Stimulated activated CD4-positive, alpha-beta T cell treated with anti-CD3 and anti-CD28 coated beads, Interleukin-12 subunit alpha, Interleukin-12 subunit beta, amount 100 ng/mL, for 4 hours (primary cell): ENCODE measurements at regions not wholly inside any gene's neighbourhood (a gene's known extent, or its start where the extent isn't known, plus 50 kb on each side); places are given as distances from the start of the nearest gene placed in this dataset.
"Not testable (repeated sequence)": the region's sequence is repeated elsewhere in the genome, so short reads cannot be mapped to it uniquely, and the experiment has no call there.

Experiments
- DNase-seq: peaks from one replicate; pipeline ENCODE4 v3.0.0-alpha.2; 2020

GRCh38 chr6:118718903-118719302 lies 67.5 kb upstream of the CEP85L start:
- no peak for DNase-seq

GRCh38 chr6:118718297-118718696 lies 66.9 kb upstream of the CEP85L start:
- DNase-seq: no peak

GRCh38 chr6:118717106-118717505 lies 65.7 kb upstream of the CEP85L start:
- no peak for DNase-seq

GRCh38 chr6:118715907-118716306 lies 64.5 kb upstream of the CEP85L start:
- DNase-seq: not testable (repeated sequence)

GRCh38 chr6:118715376-118715775 lies 64.0 kb upstream of the CEP85L start:
- no peak for DNase-seq

GRCh38 chr6:118714756-118715155 lies 63.4 kb upstream of the CEP85L start:
- DNase-seq: no peak

- DNase-seq: no peak
Measured at GRCh38 chr6:118712969-118713368, 61.6 kb upstream of the CEP85L start.

- no peak for DNase-seq
Measured at GRCh38 chr6:118710616-118711015, 59.2 kb upstream of the CEP85L start.

GRCh38 chr6:118709859-118710350 lies 58.5 kb upstream of the CEP85L start:
- DNase-seq: peak; percentile 49

- DNase-seq: no peak
Measured at GRCh38 chr6:118708744-118709143, 57.4 kb upstream of the CEP85L start.

GRCh38 chr6:118708055-118708454 lies 56.7 kb upstream of the CEP85L start:
- no peak for DNase-seq

- DNase-seq: no peak
Measured at GRCh38 chr6:118706702-118707101, 55.3 kb upstream of the CEP85L start.

- no peak for DNase-seq
Measured at GRCh38 chr6:118705544-118706491, 54.4 kb upstream of the CEP85L start.

- no peak for DNase-seq
Measured at GRCh38 chr6:118704915-118705314, 53.5 kb upstream of the CEP85L start.

GRCh38 chr6:118701260-118701659 lies 49.9 kb upstream of the CEP85L start:
- not testable (repeated sequence) for DNase-seq
